Kidney capillary endothelial cell (primary cell): ENCODE measurements at regions not wholly inside any gene's neighbourhood (a gene's known extent, or its start where the extent isn't known, plus 50 kb on each side); places are given as distances from the start of the nearest gene placed in this dataset.
"Not testable (repeated sequence)": the region's sequence is repeated elsewhere in the genome, so short reads cannot be mapped to it uniquely, and the experiment has no call there.

Experiments used
- DNase-seq: peaks from one replicate; pipeline ENCODE4 v3.0.0-alpha.2; 2018; ENCODE audit warnings: low spot score

DNA sequence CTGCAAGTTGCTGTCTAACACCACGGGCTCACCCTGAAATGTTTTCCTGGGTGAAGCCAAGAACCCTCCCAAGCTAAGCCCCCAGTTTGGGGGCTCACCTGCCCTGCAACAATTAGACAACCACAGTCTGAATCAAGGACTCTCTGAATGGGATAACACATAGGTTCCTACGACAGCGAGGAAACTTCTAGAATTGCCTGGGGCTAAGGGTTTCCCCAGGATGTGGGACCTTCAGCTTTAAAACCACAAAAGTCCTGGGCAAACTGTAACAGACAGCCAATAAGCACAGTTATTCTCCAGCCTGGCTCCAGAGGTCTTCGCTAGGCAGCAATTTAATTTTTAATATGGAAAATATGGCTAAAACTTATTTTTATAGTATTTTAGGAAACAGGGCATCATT, 162.6 kb downstream of the PRKX start:
- DNase-seq: no peak

DNA sequence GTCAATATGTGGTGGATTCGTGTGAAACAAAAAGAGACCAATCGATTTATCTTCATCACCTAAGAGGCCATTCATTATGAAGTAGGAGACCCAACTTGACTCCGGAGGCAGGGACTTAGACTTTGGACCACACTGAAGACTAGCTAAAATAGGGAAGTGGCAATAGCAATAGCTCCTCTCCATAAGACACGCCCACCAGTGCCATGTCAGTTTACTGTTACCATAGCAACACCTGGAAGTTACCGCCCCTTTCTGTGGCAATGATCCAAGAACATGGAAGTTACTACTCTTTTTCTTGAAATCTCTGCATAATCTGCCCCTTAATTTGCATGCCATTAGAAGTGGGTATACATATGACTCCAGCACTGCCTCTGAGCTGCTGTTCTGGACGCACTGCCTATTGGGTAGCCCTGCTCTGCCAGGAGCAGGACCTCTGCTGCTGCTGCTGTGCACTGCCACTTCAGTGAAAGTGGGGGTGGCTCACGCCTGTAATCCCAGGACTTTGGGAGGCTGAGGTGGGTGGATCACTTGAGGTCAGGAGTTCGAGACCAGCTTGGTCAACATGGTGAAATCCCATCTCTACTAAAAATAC, 163.2 kb downstream of the PRKX start:
- DNase-seq: no peak

DNA sequence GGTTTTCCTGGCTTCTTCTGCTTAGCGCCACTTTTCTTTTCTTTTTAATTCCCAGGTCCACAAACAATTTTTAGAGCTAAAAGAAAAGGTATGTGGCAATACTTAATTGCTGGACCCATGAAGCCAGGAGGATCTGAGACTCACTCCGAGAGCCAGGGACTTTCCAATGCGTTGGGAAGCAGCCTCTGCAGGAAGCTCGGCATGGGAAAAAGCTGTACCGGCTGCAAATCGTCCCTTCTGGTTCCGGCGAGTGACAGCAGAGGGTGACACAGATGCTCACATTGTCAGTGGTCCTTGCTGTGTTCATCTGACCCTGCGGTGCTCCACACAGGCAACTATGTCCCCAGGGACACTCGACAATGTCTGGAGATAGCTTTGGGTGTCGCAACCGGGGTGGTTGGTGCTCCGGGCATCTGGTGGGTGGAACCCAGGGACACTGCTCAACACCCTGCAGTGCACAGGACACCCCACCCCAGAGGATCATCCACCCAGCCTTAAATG, 164.0 kb downstream of the PRKX start:
- peak; percentile 4 for DNase-seq

DNA sequence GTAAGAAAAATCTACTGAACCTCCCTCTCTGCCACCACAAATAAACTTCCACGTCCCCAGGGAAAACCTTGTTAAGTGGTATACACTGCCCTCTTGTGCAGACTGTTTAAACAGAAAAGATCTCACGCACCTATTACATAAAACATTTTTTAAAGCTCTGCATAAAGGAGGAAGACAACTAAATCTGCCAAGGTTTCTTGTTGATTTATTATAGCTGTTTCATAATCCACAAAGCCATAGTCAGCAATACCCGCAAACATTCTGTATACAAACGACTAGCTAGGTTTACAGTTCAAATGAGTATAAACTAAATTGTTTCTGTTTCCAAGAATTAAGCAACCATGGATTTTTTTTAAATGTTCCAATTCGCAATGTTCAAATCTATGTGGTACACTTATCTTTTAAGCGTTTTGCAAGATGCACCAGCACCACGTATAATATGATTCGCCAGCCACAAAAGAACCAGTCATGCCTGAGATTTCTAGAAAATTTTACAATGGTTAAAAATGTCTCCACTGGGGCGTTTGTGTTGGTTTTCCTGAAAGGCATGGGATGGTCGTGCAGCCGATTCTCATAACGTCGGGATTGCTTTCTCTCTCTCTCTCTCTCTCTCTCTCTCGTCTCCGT, 164.6 kb downstream of the PRKX start:
- peak; percentile 40 for DNase-seq

GRCh38 chrX:3545901-3546300, 167.5 kb downstream of the PRKX start:
- no peak for DNase-seq

- DNase-seq: no peak
Observed at GRCh38 chrX:3541336-3541735, 172.1 kb downstream of the PRKX start.

DNA sequence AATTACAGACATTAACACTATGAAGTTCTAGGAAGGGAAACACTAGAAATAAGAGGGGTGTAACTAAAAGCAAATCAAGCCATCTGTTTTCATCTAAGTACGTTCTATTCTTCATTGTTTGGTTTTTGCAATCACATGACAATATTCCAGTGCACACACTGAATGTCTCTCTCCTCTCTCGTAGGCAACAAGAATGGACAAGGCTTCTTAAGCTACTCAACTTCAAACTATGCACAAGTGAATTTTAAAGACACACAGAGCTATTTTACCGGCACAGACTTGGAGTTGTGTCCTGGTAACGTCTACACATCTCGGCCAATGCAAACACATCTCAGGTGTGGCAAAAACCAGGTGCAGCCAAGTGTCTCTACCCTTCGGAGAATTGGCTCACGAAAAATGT, 173.3 kb downstream of the PRKX start:
- no peak for DNase-seq

GRCh38 chrX:3532581-3533085, 180.8 kb downstream of the PRKX start:
- no peak for DNase-seq

GRCh38 chrX:3531435-3531834, 182.0 kb downstream of the PRKX start:
- DNase-seq: not testable (repeated sequence)

- no peak for DNase-seq
Observed at GRCh38 chrX:3529466-3530010, 183.1 kb upstream of the MXRA5 start.

DNA sequence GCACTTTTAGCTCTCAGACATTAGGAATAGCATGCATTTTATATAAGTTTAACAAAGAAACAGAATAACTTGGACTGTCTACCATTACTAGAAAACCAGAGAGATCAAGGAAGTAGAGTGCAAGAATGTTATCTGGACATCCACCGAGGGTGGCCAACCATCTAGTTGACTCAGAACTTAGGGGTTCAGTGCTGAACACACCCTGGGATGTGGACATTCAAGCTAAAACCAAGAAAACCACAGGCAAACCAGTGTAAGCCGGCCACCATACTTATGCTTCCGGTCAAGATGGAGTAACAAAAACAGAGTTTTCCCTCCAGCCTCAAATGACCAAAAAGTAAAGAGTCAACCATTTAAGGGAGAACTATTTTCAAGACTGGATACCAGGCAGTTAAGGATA, 181.4 kb upstream of the MXRA5 start:
- no peak for DNase-seq

- no peak for DNase-seq
Observed at GRCh38 chrX:3527166-3527565, 180.7 kb upstream of the MXRA5 start.

DNA sequence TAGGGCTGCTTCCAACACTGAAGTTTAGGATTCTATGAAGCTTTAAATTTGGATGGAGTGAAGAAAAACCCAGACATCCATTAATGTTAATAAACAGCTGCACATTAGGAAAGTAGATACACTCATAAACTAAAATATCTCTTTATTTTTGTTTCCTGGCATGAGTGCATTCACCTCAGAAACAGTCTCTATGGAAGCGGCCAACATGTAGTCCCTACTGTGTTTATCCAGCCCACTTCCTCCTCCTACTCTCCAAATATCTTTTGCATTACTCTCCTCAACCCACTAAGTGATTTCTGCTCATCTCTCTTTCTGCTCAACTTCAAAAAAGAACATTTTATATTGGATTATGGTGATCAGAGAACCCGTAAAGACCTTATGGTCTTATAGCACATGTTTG, 180.3 kb upstream of the MXRA5 start:
- DNase-seq: no peak

DNA sequence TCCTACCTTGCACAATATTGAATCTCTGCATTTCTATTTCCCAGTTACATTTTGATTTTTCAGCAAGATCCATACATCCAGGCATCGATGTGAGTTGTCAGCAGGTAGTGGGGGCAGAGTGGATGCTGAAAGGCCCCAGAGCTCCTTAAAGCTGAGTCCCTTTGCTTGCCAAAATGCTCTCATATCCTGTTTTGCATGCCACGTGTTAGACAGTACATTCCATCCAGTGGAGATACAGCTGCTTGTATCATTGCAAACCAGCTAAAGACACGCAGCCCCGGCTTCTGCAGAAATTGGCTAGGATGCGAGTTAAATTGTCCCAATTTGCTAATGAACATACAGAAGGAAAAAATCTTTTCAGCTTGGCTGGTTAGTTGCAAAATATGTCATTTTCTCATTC, 179.6 kb upstream of the MXRA5 start:
- DNase-seq: no peak

- DNase-seq: no peak
Observed at GRCh38 chrX:3522101-3522650, 175.7 kb upstream of the MXRA5 start.

GRCh38 chrX:3521396-3521795, 174.9 kb upstream of the MXRA5 start:
- DNase-seq: no peak

- DNase-seq: no peak
Observed at GRCh38 chrX:3520982-3521381, 174.5 kb upstream of the MXRA5 start.

DNA sequence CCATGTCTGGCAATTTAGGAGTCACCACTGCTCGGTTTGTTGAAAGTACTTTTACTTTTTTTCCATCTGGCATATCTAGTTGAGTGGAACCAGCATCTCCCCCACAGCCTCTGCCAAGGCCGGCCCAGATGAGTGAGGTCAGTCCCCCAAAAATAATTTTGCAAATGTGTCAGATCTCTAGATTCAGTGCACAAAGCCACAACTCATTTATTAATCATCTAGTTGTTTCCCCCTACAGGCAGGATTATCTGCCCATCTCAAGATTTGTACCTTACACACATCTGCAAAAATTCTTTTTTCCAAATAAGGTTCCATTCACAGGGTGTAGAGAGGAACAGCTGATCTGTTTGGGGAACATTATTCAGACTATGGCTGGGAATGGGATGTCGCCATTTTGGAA, 174.0 kb upstream of the MXRA5 start:
- no peak for DNase-seq

DNA sequence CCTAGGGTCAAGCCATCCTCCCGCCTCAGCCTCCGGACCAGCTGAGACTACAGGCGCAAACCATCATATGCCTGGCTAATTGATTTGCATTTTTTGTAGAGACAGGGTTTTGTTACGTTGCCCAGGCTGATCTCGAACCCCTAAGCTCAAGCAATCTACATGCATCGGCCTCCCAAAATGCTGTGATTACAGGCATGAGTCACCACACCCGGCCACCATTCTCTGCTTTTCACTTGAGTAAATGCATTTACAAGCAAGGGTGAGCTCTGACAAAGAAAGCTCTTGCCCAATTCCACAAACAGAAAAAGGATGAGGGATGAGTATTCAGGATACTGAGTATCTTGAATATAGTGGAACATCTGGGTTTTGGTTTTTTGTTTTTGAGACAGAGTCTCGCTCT, 172.9 kb upstream of the MXRA5 start:
- DNase-seq: not testable (repeated sequence)

DNA sequence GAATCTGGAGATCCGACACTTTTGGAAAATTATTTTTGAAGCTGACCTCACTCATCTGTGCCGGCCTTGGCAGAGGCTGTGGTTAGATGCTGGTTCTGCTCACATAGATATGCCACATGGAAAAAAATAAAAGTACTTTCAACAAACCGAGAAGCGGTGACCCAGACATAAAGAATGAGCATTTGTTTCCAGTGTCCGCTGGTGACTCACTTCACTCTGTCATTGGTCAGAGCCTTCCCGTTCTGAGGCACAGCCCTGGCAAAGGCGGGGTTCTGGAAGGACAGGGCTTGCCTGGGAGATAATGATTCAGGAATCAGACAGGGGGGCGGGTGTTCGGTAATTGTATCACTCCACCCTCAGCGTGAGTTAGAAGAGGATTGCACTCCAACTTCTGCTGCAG, 172.4 kb upstream of the MXRA5 start:
- no peak for DNase-seq

DNA sequence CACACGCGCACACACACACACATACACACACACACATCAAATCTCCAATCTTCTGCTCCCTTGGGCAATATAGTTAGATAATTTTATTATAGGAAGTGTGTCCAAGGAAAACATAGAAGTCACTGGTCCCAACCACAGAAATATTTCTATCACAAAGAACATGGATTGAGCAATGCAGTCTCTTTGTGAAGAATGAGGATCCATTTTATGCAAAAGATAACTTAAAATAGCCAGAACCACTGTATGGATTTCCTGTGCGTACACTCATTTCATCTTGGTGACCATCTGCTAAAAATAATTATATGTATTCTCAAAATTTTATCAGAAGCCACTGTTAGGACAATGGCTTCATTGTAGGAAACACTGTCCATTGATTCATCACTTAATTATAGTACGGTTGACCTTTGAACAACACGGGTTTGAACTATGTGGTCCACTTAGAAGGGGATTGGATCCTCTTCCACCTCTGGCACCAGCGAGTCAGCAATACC, 169.6 kb upstream of the MXRA5 start:
- no peak for DNase-seq

- no peak for DNase-seq
Observed at GRCh38 chrX:3514996-3515395, 168.5 kb upstream of the MXRA5 start.

DNA sequence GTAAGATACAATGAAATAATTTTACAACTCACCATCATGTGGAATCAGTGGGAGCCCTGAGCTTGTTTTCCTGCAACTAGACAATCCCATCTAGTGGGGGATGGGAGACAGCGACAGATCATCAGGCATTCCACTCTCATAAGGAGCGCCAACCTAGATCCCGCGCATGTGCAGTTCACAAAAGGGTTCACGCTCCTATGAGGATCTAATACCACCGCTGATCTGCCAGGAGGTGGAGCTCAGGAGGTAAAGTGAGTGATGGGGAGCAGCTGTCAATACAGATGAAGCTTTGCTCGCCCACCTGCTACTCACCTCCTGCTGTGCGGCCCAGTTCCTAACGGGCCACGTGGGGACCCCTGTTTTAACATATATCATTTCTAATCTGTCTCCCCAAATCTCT, 165.7 kb upstream of the MXRA5 start:
- not testable (repeated sequence) for DNase-seq
